SKM-1 treated with dmso at 0.1 percent for 144 hours (cell line): ENCODE measurements at regions not wholly inside any gene's neighbourhood (a gene's known extent, or its start where the extent isn't known, plus 50 kb on each side); places are given as distances from the start of the nearest gene placed in this dataset.

Source experiments
- DNase-seq: peaks from one replicate; lab custom pipeline; 2025; ENCODE audit not compliant: unreplicated experiment; lab: John Stamatoyannopoulos, UW

- no peak for DNase-seq
Measured at GRCh38 chr10:4214908-4215307, 429.9 kb upstream of the KLF6 start.

- no peak for DNase-seq
Measured at GRCh38 chr10:4213441-4213840, 428.4 kb upstream of the KLF6 start.

GRCh38 chr10:4212111-4212630 is 427.2 kb upstream of the KLF6 start:
- no peak for DNase-seq

GRCh38 chr10:4208499-4208898 is 423.5 kb upstream of the KLF6 start:
- DNase-seq, result no peak

GRCh38 chr10:4205113-4205512 is 420.1 kb upstream of the KLF6 start:
- DNase-seq, result no peak

- DNase-seq, result no peak
Measured at GRCh38 chr10:4202938-4203337, 417.9 kb upstream of the KLF6 start.

GRCh38 chr10:4201866-4202825 is 417.1 kb upstream of the KLF6 start:
- DNase-seq, result no peak

- DNase-seq, result no peak
Measured at GRCh38 chr10:4199196-4199595, 414.2 kb upstream of the KLF6 start.

GRCh38 chr10:4198216-4198615 is 413.2 kb upstream of the KLF6 start:
- DNase-seq, result no peak

GRCh38 chr10:4197676-4198075 is 412.7 kb upstream of the KLF6 start:
- no peak for DNase-seq

GRCh38 chr10:4196771-4197390 is 411.9 kb upstream of the KLF6 start:
- no peak for DNase-seq

- no peak for DNase-seq
Measured at GRCh38 chr10:4196183-4196582, 411.2 kb upstream of the KLF6 start.

GRCh38 chr10:4195213-4195612 is 410.2 kb upstream of the KLF6 start:
- DNase-seq, result no peak

GRCh38 chr10:4194231-4194630 is 409.2 kb upstream of the KLF6 start:
- DNase-seq, result no peak

GRCh38 chr10:4191894-4192293 is 406.9 kb upstream of the KLF6 start:
- DNase-seq, result no peak

- no peak for DNase-seq
Measured at GRCh38 chr10:4191354-4191753, 406.3 kb upstream of the KLF6 start.

GRCh38 chr10:4190876-4191275 is 405.9 kb upstream of the KLF6 start:
- DNase-seq, result no peak

GRCh38 chr10:4189281-4189680 is 404.3 kb upstream of the KLF6 start:
- DNase-seq, result no peak

GRCh38 chr10:4188406-4188805 is 403.4 kb upstream of the KLF6 start:
- DNase-seq, result no peak

- DNase-seq, result no peak
Measured at GRCh38 chr10:4186849-4187540, 402.0 kb upstream of the KLF6 start.

- no peak for DNase-seq
Measured at GRCh38 chr10:4183761-4184261, 398.8 kb upstream of the KLF6 start.
